ENCODE measurements at regions not wholly inside any gene's neighbourhood (a gene's known extent, or its start where the extent isn't known, plus 50 kb on each side); places are given as distances from the start of the nearest gene placed in this dataset.
"Not testable (repeated sequence)": the region's sequence is repeated elsewhere in the genome, so short reads cannot be mapped to it uniquely, and the experiment has no call there.

- FAIRE-seq (no peak), DNase-seq (ENCODE audit: insufficient read length, low spot score) (no peak)
Measured at GRCh38 chr11:42779555-42779954, 532.2 kb upstream of the API5 start.

GRCh38 chr11:42786981-42787380, 524.8 kb upstream of the API5 start:
- TF ChIP-seq SPI1 (IDR thresholded peaks at IDR 0.05; ENCODE audit: low read depth, low read length) (no peak), POU2F2 (IDR thresholded peaks at IDR 0.05; ENCODE audit: low read depth, low read length) (no peak), POLR2A (IDR thresholded peaks at IDR 0.05; ENCODE audit: low read depth, low read length) (no peak), TAF1 (IDR thresholded peaks at IDR 0.05; ENCODE audit: low read depth, low read length) (no peak), POLR2AphosphoS5 (IDR thresholded peaks at IDR 0.05; ENCODE audit: low read depth, low read length) (no peak), PAX5 (IDR thresholded peaks at IDR 0.05; ENCODE audit: insufficient read depth, low read length, severe bottlenecking) (no peak)
- DNase-seq (ENCODE audit: insufficient read length, low spot score) (no peak), FAIRE-seq (no peak)

More at GRCh38 chr11:42779555-42779954, 532.2 kb upstream of the API5 start:
- TF ChIP-seq TAF1 (IDR thresholded peaks at IDR 0.05; ENCODE audit: low read depth, low read length) (no peak), PAX5 (IDR thresholded peaks at IDR 0.05; ENCODE audit: insufficient read depth, low read length, severe bottlenecking) (no peak), POLR2AphosphoS5 (IDR thresholded peaks at IDR 0.05; ENCODE audit: low read depth, low read length) (no peak), SPI1 (IDR thresholded peaks at IDR 0.05; ENCODE audit: low read depth, low read length) (no peak), POU2F2 (IDR thresholded peaks at IDR 0.05; ENCODE audit: low read depth, low read length) (no peak), POLR2A (IDR thresholded peaks at IDR 0.05; ENCODE audit: low read depth, low read length) (no peak)

- FAIRE-seq; DNase-seq (ENCODE audit: insufficient read length, low spot score): not testable (repeated sequence)
Measured at GRCh38 chr11:42795483-42795882, 516.3 kb upstream of the API5 start.

- DNase-seq (ENCODE audit: insufficient read length, low spot score) (no peak), FAIRE-seq (no peak)
- TF ChIP-seq POLR2AphosphoS5 (IDR thresholded peaks at IDR 0.05; ENCODE audit: low read depth, low read length) = no peak
- no peak for TF ChIP-seq POU2F2 (IDR thresholded peaks at IDR 0.05; ENCODE audit: low read depth, low read length)
- TF ChIP-seq SPI1 (IDR thresholded peaks at IDR 0.05; ENCODE audit: low read depth, low read length) = no peak
- no peak for TF ChIP-seq PAX5 (IDR thresholded peaks at IDR 0.05; ENCODE audit: insufficient read depth, low read length, severe bottlenecking)
- no peak for TF ChIP-seq POLR2A (IDR thresholded peaks at IDR 0.05; ENCODE audit: low read depth, low read length)
- TF ChIP-seq TAF1 (IDR thresholded peaks at IDR 0.05; ENCODE audit: low read depth, low read length) = no peak
Measured at GRCh38 chr11:42800041-42800440, 511.8 kb upstream of the API5 start.

- TF ChIP-seq POU2F2 (IDR thresholded peaks at IDR 0.05; ENCODE audit: low read depth, low read length) = no peak
- TF ChIP-seq SPI1 (IDR thresholded peaks at IDR 0.05; ENCODE audit: low read depth, low read length) = no peak
- no peak for TF ChIP-seq POLR2AphosphoS5 (IDR thresholded peaks at IDR 0.05; ENCODE audit: low read depth, low read length)
- TF ChIP-seq POLR2A (IDR thresholded peaks at IDR 0.05; ENCODE audit: low read depth, low read length) = no peak
- TF ChIP-seq PAX5 (IDR thresholded peaks at IDR 0.05; ENCODE audit: insufficient read depth, low read length, severe bottlenecking) = no peak
- no peak for TF ChIP-seq TAF1 (IDR thresholded peaks at IDR 0.05; ENCODE audit: low read depth, low read length)
- DNase-seq (ENCODE audit: insufficient read length, low spot score) (no peak), FAIRE-seq (no peak)
Measured at GRCh38 chr11:42802201-42802899, 509.4 kb upstream of the API5 start.

- no peak for FAIRE-seq
- TF ChIP-seq SPI1 (IDR thresholded peaks at IDR 0.05; ENCODE audit: low read depth, low read length) (no peak), PAX5 (IDR thresholded peaks at IDR 0.05; ENCODE audit: insufficient read depth, low read length, severe bottlenecking) (no peak), TAF1 (IDR thresholded peaks at IDR 0.05; ENCODE audit: low read depth, low read length) (no peak), POLR2AphosphoS5 (IDR thresholded peaks at IDR 0.05; ENCODE audit: low read depth, low read length) (no peak), POLR2A (IDR thresholded peaks at IDR 0.05; ENCODE audit: low read depth, low read length) (no peak), POU2F2 (IDR thresholded peaks at IDR 0.05; ENCODE audit: low read depth, low read length) (no peak)
- DNase-seq (ENCODE audit: insufficient read length, low spot score) = no peak
Measured at GRCh38 chr11:42806191-42806590, 505.6 kb upstream of the API5 start.

- TF ChIP-seq POLR2A (IDR thresholded peaks at IDR 0.05; ENCODE audit: low read depth, low read length) (no peak), POU2F2 (IDR thresholded peaks at IDR 0.05; ENCODE audit: low read depth, low read length) (no peak), TAF1 (IDR thresholded peaks at IDR 0.05; ENCODE audit: low read depth, low read length) (no peak), SPI1 (IDR thresholded peaks at IDR 0.05; ENCODE audit: low read depth, low read length) (no peak), PAX5 (IDR thresholded peaks at IDR 0.05; ENCODE audit: insufficient read depth, low read length, severe bottlenecking) (no peak), POLR2AphosphoS5 (IDR thresholded peaks at IDR 0.05; ENCODE audit: low read depth, low read length) (no peak)
- DNase-seq (ENCODE audit: insufficient read length, low spot score) (no peak), FAIRE-seq (no peak)
Measured at GRCh38 chr11:42812361-42812760, 499.4 kb upstream of the API5 start.

- no peak for FAIRE-seq
Measured at GRCh38 chr11:42812960-42813359, 498.8 kb upstream of the API5 start.

GRCh38 chr11:42816471-42816870, 495.3 kb upstream of the API5 start:
- DNase-seq (ENCODE audit: insufficient read length, low spot score) (no peak), FAIRE-seq (no peak)
- no peak for TF ChIP-seq POLR2AphosphoS5 (IDR thresholded peaks at IDR 0.05; ENCODE audit: low read depth, low read length)
- no peak for TF ChIP-seq SPI1 (IDR thresholded peaks at IDR 0.05; ENCODE audit: low read depth, low read length)
- no peak for TF ChIP-seq POLR2A (IDR thresholded peaks at IDR 0.05; ENCODE audit: low read depth, low read length)
- no peak for TF ChIP-seq PAX5 (IDR thresholded peaks at IDR 0.05; ENCODE audit: insufficient read depth, low read length, severe bottlenecking)
- TF ChIP-seq POU2F2 (IDR thresholded peaks at IDR 0.05; ENCODE audit: low read depth, low read length) = no peak
- TF ChIP-seq TAF1 (IDR thresholded peaks at IDR 0.05; ENCODE audit: low read depth, low read length) = no peak

More at GRCh38 chr11:42812960-42813359, 498.8 kb upstream of the API5 start:
- TF ChIP-seq POLR2A (IDR thresholded peaks at IDR 0.05; ENCODE audit: low read depth, low read length) (no peak), SPI1 (IDR thresholded peaks at IDR 0.05; ENCODE audit: low read depth, low read length) (no peak), TAF1 (IDR thresholded peaks at IDR 0.05; ENCODE audit: low read depth, low read length) (no peak), PAX5 (IDR thresholded peaks at IDR 0.05; ENCODE audit: insufficient read depth, low read length, severe bottlenecking) (no peak), POU2F2 (IDR thresholded peaks at IDR 0.05; ENCODE audit: low read depth, low read length) (no peak), POLR2AphosphoS5 (IDR thresholded peaks at IDR 0.05; ENCODE audit: low read depth, low read length) (no peak)
- no peak for DNase-seq (ENCODE audit: insufficient read length, low spot score)

GRCh38 chr11:42819126-42819525, 492.7 kb upstream of the API5 start:
- FAIRE-seq (no peak), DNase-seq (ENCODE audit: insufficient read length, low spot score) (no peak)
- TF ChIP-seq POU2F2 (IDR thresholded peaks at IDR 0.05; ENCODE audit: low read depth, low read length) (no peak), SPI1 (IDR thresholded peaks at IDR 0.05; ENCODE audit: low read depth, low read length) (no peak), TAF1 (IDR thresholded peaks at IDR 0.05; ENCODE audit: low read depth, low read length) (no peak), POLR2AphosphoS5 (IDR thresholded peaks at IDR 0.05; ENCODE audit: low read depth, low read length) (no peak), POLR2A (IDR thresholded peaks at IDR 0.05; ENCODE audit: low read depth, low read length) (no peak), PAX5 (IDR thresholded peaks at IDR 0.05; ENCODE audit: insufficient read depth, low read length, severe bottlenecking) (no peak)

GRCh38 chr11:42822188-42822587, 489.6 kb upstream of the API5 start:
- not testable (repeated sequence) for DNase-seq (ENCODE audit: insufficient read length, low spot score); FAIRE-seq

Data from GM12891 (cell line).